Upper lobe of right lung (tissue), 1 donor: ENCODE measurements at regions not wholly inside any gene's neighbourhood (a gene's known extent, or its start where the extent isn't known, plus 50 kb on each side); places are given as distances from the start of the nearest gene placed in this dataset.
"Not testable (repeated sequence)": the region's sequence is repeated elsewhere in the genome, so short reads cannot be mapped to it uniquely, and the experiment has no call there.

Experiments used
- ATAC-seq: fragments of 200-7000 bp; cut with Tn5 transposase; one replicate; pipeline ENCODE4 v1.9.1; 2020; ENCODE audit warnings: mild to moderate bottlenecking, moderate library complexity
- DNase-seq: peaks from one replicate; pipeline ENCODE4 v3.0.0-alpha.2; 2020
- H3K27ac ChIP-seq: fragments of 200-600 bp; one replicate; pipeline ENCODE4 v1.8.0; 2022
- H3K27me3 ChIP-seq: fragments of 200-600 bp; one replicate; pipeline ENCODE4 v1.8.0; 2022; ENCODE audit warnings: mild to moderate bottlenecking
- H3K36me3 ChIP-seq: fragments of 200-600 bp; one replicate; pipeline ENCODE4 v1.8.0; 2022
- H3K4me1 ChIP-seq: fragments of 200-600 bp; one replicate; pipeline ENCODE4 v1.8.0; 2022
- H3K4me3 ChIP-seq: fragments of 200-600 bp; one replicate; pipeline ENCODE4 v1.8.0; 2022; ENCODE audit warnings: mild to moderate bottlenecking
- H3K9me3 ChIP-seq: fragments of 200-600 bp; one replicate; pipeline ENCODE4 v1.8.0; 2022
- CTCF ChIP-seq: fragments of 200-600 bp; IDR thresholded peaks from one replicate; pipeline ENCODE4 v1.8.0; 2022; ENCODE audit warnings: antibody characterized with exemption
- intact Hi-C: fragments of 100-400 bp; cut with DNase I; formaldehyde crosslinking; loops from one replicate; pipeline ENCODE4 v1.11.0; 2022
- donor health status: DM: no; HTN: yes; CAD: no; lungs with severe emphysema.

GRCh38 chr12:46603776-46604456 lies 221.9 kb downstream of the SLC38A4 start:
- H3K4me1 ChIP-seq = peaks cover 8% of the 10 kb centered on the region
- no peak overlapping the region for H3K4me3 ChIP-seq
- no peaks in the 10 kb centered on the region for H3K9me3 ChIP-seq
- DNase-seq (no peak), ATAC-seq (no peak)
- intact Hi-C loops = no loop called here
- no peak for TF ChIP-seq CTCF
- H3K36me3 ChIP-seq = no peaks in the 10 kb centered on the region
- H3K27me3 ChIP-seq = no peaks in the 10 kb centered on the region
- no peak overlapping the region for H3K27ac ChIP-seq

GRCh38 chr12:46602474-46602873 lies 223.3 kb downstream of the SLC38A4 start:
- intact Hi-C loops = no loop called here
- no peak for ATAC-seq
- no peak for TF ChIP-seq CTCF

GRCh38 chr12:46590991-46591703 lies 218.6 kb upstream of the SLC38A2 start:
- ATAC-seq (no peak), DNase-seq (no peak)
- Histone ChIP-seq H3K36me3 (no peaks in the 10 kb centered on the region), H3K9me3 (no peaks in the 10 kb centered on the region), H3K4me3 (no peak overlapping the region), H3K27me3 (no peaks in the 10 kb centered on the region), H3K27ac (no peak overlapping the region), H3K4me1 (no peaks in the 10 kb centered on the region)
- intact Hi-C loops = no loop called here
- no peak for TF ChIP-seq CTCF

More at GRCh38 chr12:46602474-46602873, 223.3 kb downstream of the SLC38A4 start:
- DNase-seq = no peak
- Histone ChIP-seq H3K36me3 (no peaks in the 10 kb centered on the region), H3K27ac (no peak overlapping the region), H3K4me1 (no peaks in the 10 kb centered on the region), H3K4me3 (no peak overlapping the region), H3K9me3 (no peaks in the 10 kb centered on the region), H3K27me3 (no peaks in the 10 kb centered on the region)

- Histone ChIP-seq H3K4me1 (peaks cover 4% of the 10 kb centered on the region), H3K9me3 (peaks cover 6% of the 10 kb centered on the region), H3K4me3 (no peak overlapping the region), H3K27me3 (no peaks in the 10 kb centered on the region), H3K36me3 (no peaks in the 10 kb centered on the region), H3K27ac (no peak overlapping the region)
- TF ChIP-seq CTCF = no peak
- intact Hi-C loops = no loop called here
- ATAC-seq (peak; percentile 23), DNase-seq (peak; percentile 65)
Measured at GRCh38 chr12:46585854-46586621, 213.5 kb upstream of the SLC38A2 start.

- ATAC-seq, H3K4me1 ChIP-seq, H3K4me3 ChIP-seq, H3K9me3 ChIP-seq, DNase-seq, H3K27me3 ChIP-seq, H3K36me3 ChIP-seq, intact Hi-C loops, H3K27ac ChIP-seq: not testable (repeated sequence)
Measured at GRCh38 chr12:46584098-46584497, 211.5 kb upstream of the SLC38A2 start.

- H3K9me3 ChIP-seq, intact Hi-C loops, H3K27ac ChIP-seq, DNase-seq, H3K36me3 ChIP-seq, H3K4me1 ChIP-seq, ATAC-seq, H3K4me3 ChIP-seq, H3K27me3 ChIP-seq: not testable (repeated sequence)
Measured at GRCh38 chr12:46581990-46582389, 209.4 kb upstream of the SLC38A2 start.
